ENCODE measurements at regions not wholly inside any gene's neighbourhood (a gene's known extent, or its start where the extent isn't known, plus 50 kb on each side); places are given as distances from the start of the nearest gene placed in this dataset.

DNA sequence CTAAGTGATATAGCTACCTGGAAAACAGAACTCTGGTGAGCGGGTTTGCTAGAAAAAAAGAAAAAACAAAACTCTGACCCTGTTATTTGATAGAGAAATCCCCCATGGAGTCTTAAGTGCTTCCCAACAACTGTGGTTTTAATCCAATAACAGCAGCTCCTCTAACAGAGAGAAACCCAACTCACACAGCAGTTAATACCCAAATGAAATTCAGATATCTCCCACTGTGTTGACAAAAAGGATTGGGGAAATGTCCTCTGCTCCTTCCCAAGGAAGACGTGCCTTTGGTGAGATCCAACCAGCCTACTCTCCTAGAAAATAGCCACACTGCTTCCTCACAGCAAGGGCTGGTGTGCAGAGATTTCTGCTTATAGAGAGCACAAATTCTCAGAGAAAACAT lies 200.4 kb upstream of the FBXL4 start:
- ATAC-seq: no peak
- Histone ChIP-seq H3K9me3 (ENCODE audit: control insufficient read depth in 1 of 2, insufficient read depth in 1 of 2, low read depth in 1 of 2, low read length in 2 of 2) (no peaks in the 10 kb centered on the region), H3K4me3 (replicated peaks in 1 of 2; ENCODE audit: low read depth in 1 of 2, low read length in 2 of 2) (no peak overlapping the region), H3K9ac (ENCODE audit: low read length) (no peak overlapping the region), H3K27ac (ENCODE audit: low read depth, low read length) (no peak overlapping the region), H3K27me3 (ENCODE audit: insufficient read depth, low read length) (no peaks in the 10 kb centered on the region), H3K36me3 (ENCODE audit: control insufficient read depth in 1 of 2, insufficient read depth in 2 of 2, low read length in 2 of 2) (no peaks in the 10 kb centered on the region), H3K79me2 (ENCODE audit: insufficient read depth, low read length) (no peaks in the 10 kb centered on the region), H4K20me1 (ENCODE audit: insufficient read depth) (no peaks in the 10 kb centered on the region), H3K4me2 (ENCODE audit: low read length) (no peak overlapping the region), H3K9me2 (ENCODE audit: insufficient read depth) (no peaks in the 10 kb centered on the region), H2AFZ (ENCODE audit: low read depth, low read length, poor library complexity, severe bottlenecking) (no peak overlapping the region), H3K4me1 (ENCODE audit: control insufficient read depth in 1 of 2, insufficient read depth in 2 of 2, low read length in 2 of 2) (no peaks in the 10 kb centered on the region)
- DNase-seq (ENCODE audit: low read depth, low spot score): no peak
- ChIA-PET RAD21 (ENCODE audit: low non-redundant PET in 1 of 2, low total read pairs in 2 of 2, uncharacterized antibody in 2 of 2, unreplicated experiment in 2 of 2) (no interaction called here), POLR2A (no interaction called here), CTCF (interaction anchor here (1.6 kb wide), 1 partner anchor 94 kb away, joined by 3 read pairs; no protein-coding TSS in a partner anchor)
- no TSS peak for BruUV-seq (replicated peaks)
- intact Hi-C loops (cut with micrococcal nuclease): no loop called here
- no peak for TF ChIP-seq SP1 (IDR thresholded peaks at IDR 0.05; ENCODE audit: low read depth)
- TF ChIP-seq, protein P1, sequence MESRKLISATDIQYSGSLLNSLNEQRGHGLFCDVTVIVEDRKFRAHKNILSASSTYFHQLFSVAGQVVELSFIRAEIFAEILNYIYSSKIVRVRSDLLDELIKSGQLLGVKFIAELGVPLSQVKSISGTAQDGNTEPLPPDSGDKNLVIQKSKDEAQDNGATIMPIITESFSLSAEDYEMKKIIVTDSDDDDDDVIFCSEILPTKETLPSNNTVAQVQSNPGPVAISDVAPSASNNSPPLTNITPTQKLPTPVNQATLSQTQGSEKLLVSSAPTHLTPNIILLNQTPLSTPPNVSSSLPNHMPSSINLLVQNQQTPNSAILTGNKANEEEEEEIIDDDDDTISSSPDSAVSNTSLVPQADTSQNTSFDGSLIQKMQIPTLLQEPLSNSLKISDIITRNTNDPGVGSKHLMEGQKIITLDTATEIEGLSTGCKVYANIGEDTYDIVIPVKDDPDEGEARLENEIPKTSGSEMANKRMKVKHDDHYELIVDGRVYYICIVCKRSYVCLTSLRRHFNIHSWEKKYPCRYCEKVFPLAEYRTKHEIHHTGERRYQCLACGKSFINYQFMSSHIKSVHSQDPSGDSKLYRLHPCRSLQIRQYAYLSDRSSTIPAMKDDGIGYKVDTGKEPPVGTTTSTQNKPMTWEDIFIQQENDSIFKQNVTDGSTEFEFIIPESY (IDR thresholded peaks at IDR 0.05; ENCODE audit: extremely low read depth, insufficient replicate concordance, low read length): no peak
- TF ChIP-seq SIN3A (IDR thresholded peaks at IDR 0.05; ENCODE audit: low read depth): no peak
- no peak for TF ChIP-seq CBX3 (IDR thresholded peaks at IDR 0.05; ENCODE audit: low read depth)
- TF ChIP-seq POLR2A (IDR thresholded peaks at IDR 0.05; ENCODE audit: borderline replicate concordance, extremely low read depth, insufficient read depth, insufficient read length): no peak
- no peak for TF ChIP-seq TCF7L2 (IDR thresholded peaks at IDR 0.05; ENCODE audit: borderline replicate concordance, extremely low read depth, insufficient read depth, insufficient read length)
- no peak for TF ChIP-seq ELF1 (IDR thresholded peaks at IDR 0.05; ENCODE audit: borderline replicate concordance, low read depth)
- TF ChIP-seq, protein P2, sequence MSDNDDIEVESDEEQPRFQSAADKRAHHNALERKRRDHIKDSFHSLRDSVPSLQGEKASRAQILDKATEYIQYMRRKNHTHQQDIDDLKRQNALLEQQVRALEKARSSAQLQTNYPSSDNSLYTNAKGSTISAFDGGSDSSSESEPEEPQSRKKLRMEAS (IDR thresholded peaks at IDR 0.05): no peak

DNA sequence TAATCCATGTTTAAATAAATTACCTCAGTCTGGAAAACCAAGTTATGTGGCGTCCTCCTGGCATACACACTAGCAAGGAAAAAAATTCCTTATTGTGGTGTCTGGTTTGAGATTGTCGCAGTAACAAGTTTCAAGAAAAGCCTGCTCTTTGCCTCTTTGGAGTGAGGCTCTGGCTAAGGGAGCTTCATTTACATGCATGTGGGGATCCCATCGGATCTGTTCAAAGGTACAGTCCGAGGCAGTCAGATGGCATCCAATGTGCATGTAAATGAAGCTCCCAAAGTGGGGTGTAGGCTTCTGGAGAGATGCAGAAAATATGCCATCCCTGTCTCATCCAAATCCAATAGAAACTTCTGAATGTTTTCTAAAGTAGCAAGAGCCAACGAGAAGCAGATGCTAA lies 199.5 kb upstream of the FBXL4 start:
- TF ChIP-seq SP1 (IDR thresholded peaks at IDR 0.05; ENCODE audit: low read depth): no peak
- TF ChIP-seq SRF (IDR thresholded peaks at IDR 0.05; ENCODE audit: low read depth): no peak
- TF ChIP-seq ZFX (IDR thresholded peaks at IDR 0.05): no peak
- TF ChIP-seq, protein P1 (IDR thresholded peaks at IDR 0.05; ENCODE audit: extremely low read depth, insufficient replicate concordance, low read length): no peak
- TF ChIP-seq, protein P3, sequence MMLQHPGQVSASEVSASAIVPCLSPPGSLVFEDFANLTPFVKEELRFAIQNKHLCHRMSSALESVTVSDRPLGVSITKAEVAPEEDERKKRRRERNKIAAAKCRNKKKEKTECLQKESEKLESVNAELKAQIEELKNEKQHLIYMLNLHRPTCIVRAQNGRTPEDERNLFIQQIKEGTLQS (IDR thresholded peaks at IDR 0.05): no peak
- no peak for TF ChIP-seq YY1 (IDR thresholded peaks at IDR 0.05; ENCODE audit: extremely low read depth, insufficient replicate concordance, low read depth, low read length)
- TF ChIP-seq CEBPB (IDR thresholded peaks at IDR 0.05; ENCODE audit: low read depth): no peak
- TF ChIP-seq, protein P2 (IDR thresholded peaks at IDR 0.05): no peak
- TF ChIP-seq EGR1 (IDR thresholded peaks at IDR 0.05; ENCODE audit: low read depth): no peak
- TF ChIP-seq POLR2A (IDR thresholded peaks at IDR 0.05; ENCODE audit: borderline replicate concordance, extremely low read depth, insufficient read depth, insufficient read length): no peak
- no peaks in the 10 kb centered on the region for H3K36me3 ChIP-seq (ENCODE audit: control insufficient read depth in 1 of 2, insufficient read depth in 2 of 2, low read length in 2 of 2)
- no peaks in the 10 kb centered on the region for H3K27me3 ChIP-seq (ENCODE audit: insufficient read depth, low read length)
- H2AFZ ChIP-seq (ENCODE audit: low read depth, low read length, poor library complexity, severe bottlenecking): no peak overlapping the region
- intact Hi-C loops (cut with micrococcal nuclease): no loop called here
- H3K4me2 ChIP-seq (ENCODE audit: low read length): no peak overlapping the region
- H3K9me2 ChIP-seq (ENCODE audit: insufficient read depth): no peaks in the 10 kb centered on the region
- H3K9ac ChIP-seq (ENCODE audit: low read length): no peak overlapping the region
- H3K79me2 ChIP-seq (ENCODE audit: insufficient read depth, low read length): no peaks in the 10 kb centered on the region
- no peak overlapping the region for H3K4me3 ChIP-seq (replicated peaks in 1 of 2; ENCODE audit: low read depth in 1 of 2, low read length in 2 of 2)
- H4K20me1 ChIP-seq (ENCODE audit: insufficient read depth): no peaks in the 10 kb centered on the region
- DNase-seq (ENCODE audit: low read depth, low spot score): no peak
- H3K27ac ChIP-seq (ENCODE audit: low read depth, low read length): no peak overlapping the region
- no peak for ATAC-seq
- ChIA-PET CTCF (no interaction called here), RAD21 (ENCODE audit: low non-redundant PET in 1 of 2, low total read pairs in 2 of 2, uncharacterized antibody in 2 of 2, unreplicated experiment in 2 of 2) (no interaction called here), POLR2A (no interaction called here)
- no peaks in the 10 kb centered on the region for H3K9me3 ChIP-seq (ENCODE audit: control insufficient read depth in 1 of 2, insufficient read depth in 1 of 2, low read depth in 1 of 2, low read length in 2 of 2)
- no peaks in the 10 kb centered on the region for H3K4me1 ChIP-seq (ENCODE audit: control insufficient read depth in 1 of 2, insufficient read depth in 2 of 2, low read length in 2 of 2)
- BruUV-seq (replicated peaks): no TSS peak

Data from HCT116 (cell line).